H1 (cell line): ENCODE measurements at regions not wholly inside any gene's neighbourhood (a gene's known extent, or its start where the extent isn't known, plus 50 kb on each side); places are given as distances from the start of the nearest gene placed in this dataset.

ENCODE experiments used
- CTCF ChIA-PET: fragments of 300-600 bp; sonication (Branson Sonifier 250); formaldehyde crosslinking; loops from one replicate; lab custom pipeline; 2021; ENCODE audit not compliant: partially characterized antibody; lab: Charles Lee
- POLR2A ChIA-PET: fragments of 300-600 bp; sonication (Branson Sonifier 250); formaldehyde crosslinking; loops from one replicate; lab custom pipeline; 2021; ENCODE audit warnings: inconsistent platforms; ENCODE audit not compliant: partially characterized antibody; lab: Charles Lee
- DNase-seq, 2 experiments: peaks; one replicate each; pipeline versions ENCODE4 v3.0.0 to v3.0.0-alpha.2; 2010 to 2022; ENCODE audit warnings: low spot score in 2 of 2, low read depth in 1 of 2, mixed read lengths in 1 of 2
- FAIRE-seq: peaks from 2 replicates; lab custom pipeline; 2011; peaks lifted over from hg19 to GRCh38; lab: Jason Lieb, UNC
- H2AFZ ChIP-seq: 2 replicates; pipeline ENCODE4 v1.8.1; 2012; ENCODE audit warnings: low read length, inconsistent platforms
- H2AK5ac ChIP-seq: 2 replicates; pipeline ENCODE4 v1.6.1; 2013; ENCODE audit warnings: low read depth, low read length
- H2BK120ac ChIP-seq: replicated peaks from 2 replicates; pipeline ENCODE3; 2013; ENCODE audit warnings: low read depth, low read length, inconsistent platforms
- H2BK12ac ChIP-seq: 2 replicates; pipeline ENCODE4 v1.6.1; 2013; ENCODE audit warnings: low read depth, low read length
- H2BK15ac ChIP-seq: 2 replicates; pipeline ENCODE4 v1.6.1; 2013; ENCODE audit warnings: low read length
- H2BK20ac ChIP-seq: 2 replicates; pipeline ENCODE4 v1.6.1; 2013; ENCODE audit warnings: low read length
- H2BK5ac ChIP-seq: 2 replicates; pipeline ENCODE4 v1.6.1; 2013; ENCODE audit warnings: low read depth, low read length
- H3K14ac ChIP-seq: 2 replicates; pipeline ENCODE4 v1.6.1; 2013; ENCODE audit warnings: inconsistent platforms; ENCODE audit not compliant: insufficient read length
- H3K18ac ChIP-seq: 2 replicates; pipeline ENCODE4 v1.6.1; 2013; ENCODE audit warnings: low read length; ENCODE audit errors: extremely low read depth
- H3K23ac ChIP-seq: 2 replicates; pipeline ENCODE4 v1.6.1; 2013; ENCODE audit warnings: inconsistent platforms; ENCODE audit not compliant: insufficient read length
- H3K23me2 ChIP-seq: 2 replicates; pipeline ENCODE4 v1.6.1; 2013; ENCODE audit warnings: low read depth, low read length
- H3K27ac ChIP-seq: 2 replicates; pipeline ENCODE4 v1.6.1; 2011; ENCODE audit warnings: low read depth, low read length, inconsistent platforms
- H3K27me3 ChIP-seq, 4 experiments: replicated peaks in 1 of 4; 1 replicate in 1 of 4; 2 replicates in 3 of 4; pipeline versions ENCODE4 v1.6.1 to v1.8.1; 2011 to 2013; ENCODE audit warnings: low read length in 3 of 4, mild to moderate bottlenecking in 3 of 4, inconsistent platforms in 2 of 4, mixed read lengths in 2 of 4, moderate library complexity in 1 of 4; ENCODE audit not compliant: control insufficient read depth in 3 of 4, insufficient read depth in 3 of 4; ENCODE audit errors: extremely low read depth in 1 of 4
- H3K36me3 ChIP-seq, 4 experiments: 2 replicates each; pipeline versions ENCODE4 v1.6.1 to v1.8.1; 2011 to 2013; ENCODE audit warnings: mild to moderate bottlenecking in 4 of 4, low read length in 3 of 4, moderate library complexity in 2 of 4, control low read depth in 1 of 4, inconsistent platforms in 1 of 4; ENCODE audit not compliant: insufficient read depth in 4 of 4, control insufficient read depth in 2 of 4
- H3K4ac ChIP-seq: replicated peaks from 2 replicates; pipeline ENCODE3; 2013; ENCODE audit warnings: low read length, low read depth, mixed read lengths, inconsistent platforms; ENCODE audit not compliant: insufficient read length
- H3K4me1 ChIP-seq, 4 experiments: replicated peaks in 1 of 4; 1 replicate in 1 of 4; 2 replicates in 3 of 4; pipeline versions ENCODE4 v1.6.1 to v1.8.1; 2011 to 2013; ENCODE audit warnings: low read length in 3 of 4, inconsistent platforms in 2 of 4, mixed read lengths in 1 of 4; ENCODE audit not compliant: insufficient read depth in 4 of 4, control insufficient read depth in 3 of 4
- H3K4me2 ChIP-seq, 2 experiments: 2 replicates each; pipeline versions ENCODE4 v1.6.1 to v1.8.1; 2011 to 2013; ENCODE audit warnings: low read depth in 2 of 2, low read length in 2 of 2, control low read depth in 1 of 2, inconsistent platforms in 1 of 2, mild to moderate bottlenecking in 1 of 2; ENCODE audit not compliant: insufficient read depth in 1 of 2
- H3K4me3 ChIP-seq, 4 experiments: fragments of 200-600, 300-600 bp in 1 of 4; sonication (generic), shearing (Covaris generic), sonication (Bioruptor Twin) in 1 of 4; 2 replicates each; pipeline versions ENCODE4 v1.5.1 to v1.8.1; 2011 to 2016; ENCODE audit warnings: low read length in 4 of 4, low read depth in 3 of 4, control low read depth in 2 of 4, inconsistent platforms in 2 of 4, mild to moderate bottlenecking in 2 of 4, mixed read lengths in 1 of 4, moderate library complexity in 1 of 4; ENCODE audit not compliant: insufficient read depth in 2 of 4; ENCODE audit errors: extremely low read depth in 1 of 4
- H3K56ac ChIP-seq: replicated peaks from 2 replicates; pipeline ENCODE3; 2013; ENCODE audit warnings: low read depth, mild to moderate bottlenecking, mixed read lengths, low read length, inconsistent platforms; ENCODE audit not compliant: insufficient read length
- H3K79me1 ChIP-seq: 2 replicates; pipeline ENCODE4 v1.6.1; 2013; ENCODE audit warnings: low read depth, low read length, control low read depth
- H3K79me2 ChIP-seq, 2 experiments: 2 replicates each; pipeline versions ENCODE4 v1.6.1 to v1.8.1; 2012 to 2013; ENCODE audit warnings: low read length in 2 of 2, mild to moderate bottlenecking in 2 of 2, inconsistent platforms in 1 of 2; ENCODE audit not compliant: insufficient read depth in 2 of 2, control insufficient read depth in 1 of 2
- H3K9ac ChIP-seq, 4 experiments: replicated peaks in 1 of 4; 1 replicate in 1 of 4; 2 replicates in 3 of 4; pipeline versions ENCODE4 v1.6.1 to v1.8.1; 2011 to 2013; ENCODE audit warnings: low read depth in 3 of 4, low read length in 3 of 4, control low read depth in 2 of 4, mild to moderate bottlenecking in 2 of 4, moderate library complexity in 2 of 4, inconsistent platforms in 1 of 4; ENCODE audit errors: extremely low read depth in 1 of 4
- H3K9me3 ChIP-seq, 2 experiments: 2 replicates each; pipeline versions ENCODE4 v1.6.1 to v1.8.1; 2012 to 2013; ENCODE audit warnings: mild to moderate bottlenecking in 2 of 2, moderate library complexity in 2 of 2, control low read depth in 1 of 2, inconsistent platforms in 1 of 2, low read depth in 1 of 2, low read length in 1 of 2, mixed read lengths in 1 of 2; ENCODE audit not compliant: insufficient read depth in 2 of 2
- H4K20me1 ChIP-seq, 2 experiments: replicated peaks in 1 of 2; 2 replicates each; pipeline versions ENCODE3 to v1.8.1; 2011 to 2013; ENCODE audit warnings: inconsistent platforms in 2 of 2, low read length in 2 of 2, mild to moderate bottlenecking in 1 of 2; ENCODE audit not compliant: insufficient read depth in 2 of 2, control insufficient read depth in 1 of 2
- H4K5ac ChIP-seq: 2 replicates; pipeline ENCODE4 v1.6.1; 2013; ENCODE audit warnings: low read length, low read depth, mixed read lengths, inconsistent platforms; ENCODE audit not compliant: insufficient read length
- H4K8ac ChIP-seq: 2 replicates; pipeline ENCODE4 v1.8.0; 2013; ENCODE audit warnings: mild to moderate bottlenecking, moderate library complexity, low read length, inconsistent platforms; ENCODE audit not compliant: insufficient read depth; ENCODE audit errors: extremely low read depth
- H4K91ac ChIP-seq: replicated peaks from 2 replicates; pipeline ENCODE3; 2013; ENCODE audit warnings: low read length, mixed read lengths, inconsistent platforms; ENCODE audit not compliant: insufficient read length
- CBX8 ChIP-seq: fragments of 300-800, 300-1000 bp; sonication (generic); IDR thresholded peaks from 2 replicates; pipeline ENCODE4 v1.7.1; 2016; ENCODE audit warnings: low read depth, low read length, borderline replicate concordance
- WGBS, 2 experiments: shearing (Covaris generic) in 1 of 2; methylation state at CpG; one replicate each; pipeline versions ENCODE4 v1.1.6 to v1.1.7; 2013 to 2015; ENCODE audit warnings: low lambda C conversion rate in 2 of 2, mixed read lengths in 2 of 2, inconsistent platforms in 1 of 2, low coverage in 1 of 2, missing lambda C conversion rate in 1 of 2; ENCODE audit not compliant: insufficient replicate concordance in 2 of 2, insufficient coverage in 1 of 2, insufficient read length in 1 of 2; ENCODE audit errors: extremely low coverage in 1 of 2, missing lambda C conversion rate in 1 of 2; 5-methylcytosine and 5-hydroxymethylcytosine counted together

- no peak overlapping the region for H3K9ac ChIP-seq
Measured at GRCh38 chr5:118302786-118303185, 685.6 kb downstream of the DTWD2 start.

More at GRCh38 chr5:118302786-118303185, 685.6 kb downstream of the DTWD2 start:
- Histone ChIP-seq H4K8ac (no peak overlapping the region), H3K27me3 (no peaks in the 10 kb centered on the region), H2AFZ (no peak overlapping the region), H2BK20ac (no peak overlapping the region), H3K14ac (no peak overlapping the region), H3K23me2 (no peaks in the 10 kb centered on the region; the same call in 1 of the 2 replicates), H4K5ac (no peak overlapping the region), H3K9me3 (no peaks in the 10 kb centered on the region), H3K4ac (no peak overlapping the region), H3K18ac (no peak overlapping the region), H3K4me1 (no peaks in the 10 kb centered on the region), H3K27ac (no peak overlapping the region), H3K79me1 (no peaks in the 10 kb centered on the region), H2BK15ac (no peak overlapping the region), H2BK12ac (no peak overlapping the region), H4K20me1 (no peaks in the 10 kb centered on the region), H3K79me2 (no peaks in the 10 kb centered on the region), H3K4me3 (no peak overlapping the region), H2AK5ac (no peak overlapping the region), H2BK120ac (no peak overlapping the region), H3K36me3 (no peaks in the 10 kb centered on the region), H3K56ac (no peak overlapping the region), H3K4me2 (no peak overlapping the region), H4K91ac (no peak overlapping the region), H2BK5ac (no peak overlapping the region), H3K23ac (no peak overlapping the region)
- DNase-seq (no peak), FAIRE-seq (no peak)
- WGBS, 2 experiments, result 86% methylated on average over 1 of the region's 1 CpG; no CpG with 5 or more reads in 1 of the 2 experiments
- ChIA-PET POLR2A (no interaction called here), CTCF (no interaction called here)
- no peak for TF ChIP-seq CBX8
